ENCODE measurements at regions not wholly inside any gene's neighbourhood (a gene's known extent, or its start where the extent isn't known, plus 50 kb on each side); places are given as distances from the start of the nearest gene placed in this dataset.

- DNase-seq, result no peak
Observed at GRCh38 chr6:4585682-4586468, 190.3 kb upstream of the CDYL start.

GRCh38 chr6:4584801-4585200 is 191.4 kb upstream of the CDYL start:
- DNase-seq, result no peak

- DNase-seq, result no peak
Observed at GRCh38 chr6:4582506-4583417, 193.4 kb upstream of the CDYL start.

- no peak for DNase-seq
Observed at GRCh38 chr6:4581468-4582385, 194.5 kb upstream of the CDYL start.

GRCh38 chr6:4580361-4580760 is 195.8 kb upstream of the CDYL start:
- no peak for DNase-seq

- no peak for DNase-seq
Observed at GRCh38 chr6:4577406-4577805, 198.8 kb upstream of the CDYL start.

GRCh38 chr6:4575714-4576113 is 200.5 kb upstream of the CDYL start:
- no peak for DNase-seq

- no peak for DNase-seq
Observed at GRCh38 chr6:4574007-4574406, 202.2 kb upstream of the CDYL start.

- DNase-seq, result no peak
Observed at GRCh38 chr6:4571011-4571410, 205.2 kb upstream of the CDYL start.

- DNase-seq, result no peak
Observed at GRCh38 chr6:4568138-4568537, 208.1 kb upstream of the CDYL start.

GRCh38 chr6:4567141-4567540 is 209.1 kb upstream of the CDYL start:
- DNase-seq, result no peak

- DNase-seq, result no peak
Observed at GRCh38 chr6:4565301-4566250, 210.6 kb upstream of the CDYL start.

GRCh38 chr6:4564801-4565271 is 211.4 kb upstream of the CDYL start:
- DNase-seq, result no peak

- DNase-seq, result no peak
Observed at GRCh38 chr6:4563877-4564276, 212.3 kb upstream of the CDYL start.

- DNase-seq, result no peak
Observed at GRCh38 chr6:4563156-4563555, 213.0 kb upstream of the CDYL start.

- DNase-seq, result no peak
Observed at GRCh38 chr6:4561773-4562400, 214.3 kb upstream of the CDYL start.

GRCh38 chr6:4561078-4561435 is 215.1 kb upstream of the CDYL start:
- no peak for DNase-seq

- no peak for DNase-seq
Observed at GRCh38 chr6:4560221-4561077, 215.8 kb upstream of the CDYL start.

GRCh38 chr6:4559281-4559875 is 216.8 kb upstream of the CDYL start:
- no peak for DNase-seq

GRCh38 chr6:4554645-4555044 is 221.6 kb upstream of the CDYL start:
- no peak for DNase-seq

Data from activated T-cell treated with anti-CD3 and anti-CD28 coated beads for 4 hours (primary cell).